T-helper 1 cell treated with Interleukin-12 subunit alpha and Interleukin-12 subunit beta and Interleukin-4 antibody, amounts not matched to agents 30 μg/mL and 1 μg/mL, for 36 hours (primary cell): ENCODE measurements at regions not wholly inside any gene's neighbourhood (a gene's known extent, or its start where the extent isn't known, plus 50 kb on each side); places are given as distances from the start of the nearest gene placed in this dataset.

Source experiments
- H3K27ac Mint-ChIP-seq: one replicate; pipeline ENCODE4 v1.8.0; 2021; ENCODE audit warnings: mild to moderate bottlenecking, mixed read lengths
- H3K27me3 Mint-ChIP-seq: one replicate; pipeline ENCODE4 v1.8.0; 2021; ENCODE audit warnings: low read depth, mixed read lengths
- H3K36me3 Mint-ChIP-seq: one replicate; pipeline ENCODE4 v1.8.0; 2021; ENCODE audit warnings: low read depth, mixed read lengths
- H3K4me1 Mint-ChIP-seq: one replicate; pipeline ENCODE4 v1.8.0; 2021; ENCODE audit warnings: low read depth, mixed read lengths
- H3K4me3 Mint-ChIP-seq: one replicate; pipeline ENCODE4 v1.8.0; 2021; ENCODE audit warnings: mild to moderate bottlenecking, moderate library complexity, mixed read lengths
- H3K9me3 Mint-ChIP-seq: one replicate; pipeline ENCODE4 v1.8.0; 2021; ENCODE audit warnings: mixed read lengths

- Mint-ChIP-seq H3K36me3 (no peaks in the 10 kb centered on the region), H3K4me1 (no peaks in the 10 kb centered on the region), H3K9me3 (no peaks in the 10 kb centered on the region), H3K27me3 (no peaks in the 10 kb centered on the region), H3K27ac (no peak overlapping the region), H3K4me3 (no peak overlapping the region)
Observed at GRCh38 chr2:15868186-15868585, 72.2 kb upstream of the MYCN start.

DNA sequence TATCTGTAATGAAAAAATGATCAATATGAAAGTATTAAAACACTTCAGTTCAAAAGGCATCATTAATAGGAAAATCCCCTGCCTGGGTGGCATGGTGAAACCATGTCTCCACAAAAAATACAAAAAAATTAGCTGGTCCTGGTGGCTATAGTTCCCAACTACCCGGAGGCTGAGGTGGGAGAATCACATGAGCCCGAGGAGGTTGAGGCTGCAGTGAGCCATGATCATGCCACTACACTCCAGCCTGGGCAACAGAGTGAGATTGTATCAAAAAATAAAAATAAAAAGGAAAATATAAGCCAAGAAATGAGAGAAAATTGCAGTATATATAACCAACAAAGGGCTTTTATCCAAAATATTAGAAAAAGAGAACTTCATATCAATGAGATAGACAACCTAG lies 71.6 kb upstream of the MYCN start:
- H3K27ac Mint-ChIP-seq: no peak overlapping the region
- H3K9me3 Mint-ChIP-seq: no peaks in the 10 kb centered on the region
- no peaks in the 10 kb centered on the region for H3K36me3 Mint-ChIP-seq
- no peaks in the 10 kb centered on the region for H3K4me1 Mint-ChIP-seq
- no peaks in the 10 kb centered on the region for H3K27me3 Mint-ChIP-seq
- H3K4me3 Mint-ChIP-seq: no peak overlapping the region

- H3K4me3 Mint-ChIP-seq: no peak overlapping the region
- no peaks in the 10 kb centered on the region for H3K4me1 Mint-ChIP-seq
- no peaks in the 10 kb centered on the region for H3K36me3 Mint-ChIP-seq
- H3K27ac Mint-ChIP-seq: no peak overlapping the region
- no peaks in the 10 kb centered on the region for H3K9me3 Mint-ChIP-seq
- H3K27me3 Mint-ChIP-seq: no peaks in the 10 kb centered on the region
Observed at GRCh38 chr2:15869396-15869795, 71.0 kb upstream of the MYCN start.

DNA sequence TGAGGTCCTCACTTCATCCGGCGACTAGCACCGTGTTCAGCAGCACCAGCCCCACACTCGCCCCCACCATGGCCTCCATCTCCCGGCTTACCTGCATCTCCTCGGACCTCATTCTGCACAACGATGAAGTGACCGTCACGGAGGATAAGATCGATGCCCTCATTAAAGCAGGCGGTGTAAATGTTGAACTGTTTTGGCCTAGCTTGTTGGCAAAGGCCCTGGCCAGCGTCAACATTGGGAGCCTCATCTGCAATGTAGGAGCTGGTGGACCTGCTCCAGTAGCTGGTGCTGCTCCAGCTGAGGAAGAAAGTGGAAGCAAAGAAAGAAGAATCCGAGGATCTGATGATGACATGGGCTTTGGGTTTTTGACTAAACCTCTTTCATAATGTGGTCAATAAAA lies 70.5 kb upstream of the MYCN start:
- Mint-ChIP-seq H3K4me1 (no peaks in the 10 kb centered on the region), H3K4me3 (no peak overlapping the region), H3K27ac (no peak overlapping the region), H3K36me3 (no peaks in the 10 kb centered on the region), H3K9me3 (no peaks in the 10 kb centered on the region), H3K27me3 (no peaks in the 10 kb centered on the region)

DNA sequence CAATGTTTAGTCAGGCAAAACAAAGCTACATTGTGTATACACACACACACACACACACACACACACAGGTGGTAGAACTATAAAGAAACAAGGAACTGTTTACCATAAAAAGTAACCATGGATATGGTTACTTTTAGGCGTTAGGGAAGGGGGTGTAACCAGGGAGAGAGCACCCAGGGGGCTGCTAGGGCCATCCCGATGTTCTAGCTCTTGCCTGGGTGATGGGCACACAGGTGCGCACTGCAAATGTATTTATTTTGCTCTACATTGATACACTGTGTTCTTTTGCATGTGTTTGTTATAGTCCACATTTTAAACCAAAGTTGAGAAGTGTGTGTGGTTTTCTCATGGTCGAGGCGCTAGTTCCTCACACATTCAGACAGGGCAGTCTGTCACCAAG lies 69.8 kb upstream of the MYCN start:
- no peaks in the 10 kb centered on the region for H3K36me3 Mint-ChIP-seq
- H3K27ac Mint-ChIP-seq: no peak overlapping the region
- H3K9me3 Mint-ChIP-seq: no peaks in the 10 kb centered on the region
- H3K4me1 Mint-ChIP-seq: no peaks in the 10 kb centered on the region
- no peak overlapping the region for H3K4me3 Mint-ChIP-seq
- no peaks in the 10 kb centered on the region for H3K27me3 Mint-ChIP-seq

GRCh38 chr2:15871239-15871783 lies 69.0 kb upstream of the MYCN start:
- Mint-ChIP-seq H3K4me1 (no peaks in the 10 kb centered on the region), H3K27ac (no peak overlapping the region), H3K36me3 (no peaks in the 10 kb centered on the region), H3K27me3 (no peaks in the 10 kb centered on the region), H3K9me3 (peaks cover under 1% of the 10 kb centered on the region), H3K4me3 (no peak overlapping the region)

DNA sequence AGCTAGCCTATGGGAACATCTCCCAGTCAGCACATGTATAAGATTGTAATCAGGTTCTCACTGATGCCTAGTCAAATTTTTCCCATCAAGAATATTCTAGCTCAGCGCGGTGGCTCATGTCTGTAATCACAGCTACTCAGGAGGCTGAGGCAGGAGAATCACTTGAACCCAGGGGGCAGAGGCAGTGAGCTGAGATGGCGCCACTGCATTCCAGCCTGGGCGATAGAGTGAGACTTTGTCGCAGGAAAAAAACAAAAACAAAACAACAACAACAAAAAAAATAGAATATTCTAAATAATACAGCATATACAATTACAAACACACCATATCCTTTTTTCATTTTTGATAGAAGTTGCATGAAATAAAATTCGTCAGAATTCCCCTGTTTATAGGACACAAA lies 67.5 kb upstream of the MYCN start:
- Mint-ChIP-seq H3K36me3 (no peaks in the 10 kb centered on the region), H3K27ac (no peak overlapping the region), H3K4me3 (no peak overlapping the region), H3K27me3 (no peaks in the 10 kb centered on the region), H3K9me3 (peaks cover 8% of the 10 kb centered on the region), H3K4me1 (no peaks in the 10 kb centered on the region)

- H3K27me3 Mint-ChIP-seq: no peaks in the 10 kb centered on the region
- H3K27ac Mint-ChIP-seq: no peak overlapping the region
- no peaks in the 10 kb centered on the region for H3K36me3 Mint-ChIP-seq
- no peak overlapping the region for H3K4me3 Mint-ChIP-seq
- H3K4me1 Mint-ChIP-seq: no peaks in the 10 kb centered on the region
- peaks cover 8% of the 10 kb centered on the region for H3K9me3 Mint-ChIP-seq
Observed at GRCh38 chr2:15874321-15874720, 66.0 kb upstream of the MYCN start.

- Mint-ChIP-seq H3K4me3 (no peak overlapping the region), H3K9me3 (peaks cover 8% of the 10 kb centered on the region), H3K27me3 (no peaks in the 10 kb centered on the region), H3K27ac (no peak overlapping the region), H3K36me3 (no peaks in the 10 kb centered on the region), H3K4me1 (no peaks in the 10 kb centered on the region)
Observed at GRCh38 chr2:15874854-15875804, 65.2 kb upstream of the MYCN start.

DNA sequence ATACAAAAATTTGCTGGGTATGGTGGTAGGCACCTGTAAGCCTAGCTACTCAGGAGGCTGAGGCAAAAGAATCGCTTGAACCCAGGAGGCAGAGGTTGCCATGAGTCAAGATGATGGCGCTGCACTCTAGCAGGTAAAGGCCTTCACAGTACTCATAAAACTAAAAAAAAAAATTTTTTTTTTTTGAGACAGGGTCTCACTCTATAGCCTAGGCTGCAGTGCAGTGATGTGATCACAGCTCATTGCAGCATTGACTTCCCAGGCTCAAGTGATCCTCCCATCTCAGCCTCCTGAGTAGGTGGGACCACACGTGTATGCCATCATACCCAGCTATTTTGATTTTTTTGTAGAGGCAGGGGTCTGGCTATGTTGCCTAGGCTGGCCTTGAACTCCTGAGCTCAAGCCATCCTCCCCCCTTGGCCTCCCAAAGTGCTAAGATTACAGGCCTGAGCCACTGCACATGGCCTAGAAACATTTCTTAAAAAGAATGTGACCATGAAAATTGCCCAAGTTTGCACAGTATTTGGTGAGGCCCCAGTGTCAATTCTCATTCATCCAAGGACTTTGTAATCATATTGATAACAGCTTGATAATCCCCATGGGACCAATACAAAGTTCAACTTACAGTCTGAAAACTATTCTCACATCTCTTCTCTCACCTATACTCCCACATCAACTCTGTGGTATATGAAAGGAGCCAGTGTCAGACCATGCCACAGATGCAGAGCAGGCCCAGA lies 64.2 kb upstream of the MYCN start:
- Mint-ChIP-seq H3K9me3 (peaks cover 8% of the 10 kb centered on the region), H3K4me1 (no peaks in the 10 kb centered on the region), H3K27ac (no peak overlapping the region)

GRCh38 chr2:15880226-15881119 lies 59.9 kb upstream of the MYCN start:
- H3K4me3 Mint-ChIP-seq: no peak overlapping the region
- H3K9me3 Mint-ChIP-seq: peaks cover 8% of the 10 kb centered on the region
- H3K27ac Mint-ChIP-seq: no peak overlapping the region
- no peaks in the 10 kb centered on the region for H3K36me3 Mint-ChIP-seq
- no peaks in the 10 kb centered on the region for H3K27me3 Mint-ChIP-seq
- no peaks in the 10 kb centered on the region for H3K4me1 Mint-ChIP-seq

More for the DNA sequence above, 64.2 kb upstream of the MYCN start:
- Mint-ChIP-seq H3K4me3 (no peak overlapping the region), H3K27me3 (no peaks in the 10 kb centered on the region), H3K36me3 (no peaks in the 10 kb centered on the region)

- no peaks in the 10 kb centered on the region for H3K36me3 Mint-ChIP-seq
- no peaks in the 10 kb centered on the region for H3K4me1 Mint-ChIP-seq
- no peaks in the 10 kb centered on the region for H3K27me3 Mint-ChIP-seq
- H3K4me3 Mint-ChIP-seq: no peak overlapping the region
- peaks cover 8% of the 10 kb centered on the region for H3K9me3 Mint-ChIP-seq
- no peak overlapping the region for H3K27ac Mint-ChIP-seq
Observed at GRCh38 chr2:15881120-15881433, 59.3 kb upstream of the MYCN start.

DNA sequence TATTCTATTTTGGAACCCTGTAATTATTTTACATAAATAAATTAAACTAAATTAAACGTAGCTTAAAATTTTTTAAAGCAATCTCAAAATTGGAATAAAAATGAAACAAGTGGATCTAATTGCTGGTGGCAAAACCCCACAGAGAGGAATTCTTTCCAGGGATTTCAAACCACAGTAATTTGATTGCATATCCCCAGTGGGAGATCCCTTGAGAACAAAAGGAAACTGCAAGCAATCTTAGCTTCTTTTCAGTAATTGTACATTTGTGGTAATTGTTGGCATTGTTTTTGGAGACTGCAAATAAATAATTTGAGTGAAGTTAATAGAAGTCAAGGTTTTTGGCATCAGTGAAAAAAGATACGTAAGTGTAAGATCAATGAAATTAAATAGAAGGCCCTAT lies 58.7 kb upstream of the MYCN start:
- no peak overlapping the region for H3K27ac Mint-ChIP-seq
- H3K36me3 Mint-ChIP-seq: no peaks in the 10 kb centered on the region
- H3K4me3 Mint-ChIP-seq: no peak overlapping the region
- no peaks in the 10 kb centered on the region for H3K27me3 Mint-ChIP-seq
- H3K4me1 Mint-ChIP-seq: no peaks in the 10 kb centered on the region
- H3K9me3 Mint-ChIP-seq: peaks cover 4% of the 10 kb centered on the region

GRCh38 chr2:15882761-15883497 lies 57.4 kb upstream of the MYCN start:
- Mint-ChIP-seq H3K4me1 (no peaks in the 10 kb centered on the region), H3K9me3 (no peaks in the 10 kb centered on the region), H3K27ac (no peak overlapping the region), H3K4me3 (no peak overlapping the region), H3K27me3 (no peaks in the 10 kb centered on the region), H3K36me3 (no peaks in the 10 kb centered on the region)
